ENCODE measurements at regions not wholly inside any gene's neighbourhood (a gene's known extent, or its start where the extent isn't known, plus 50 kb on each side); places are given as distances from the start of the nearest gene placed in this dataset.
A peak's percentile ranks its signal among the peaks of the same experiment; 100 is the strongest.

DNA sequence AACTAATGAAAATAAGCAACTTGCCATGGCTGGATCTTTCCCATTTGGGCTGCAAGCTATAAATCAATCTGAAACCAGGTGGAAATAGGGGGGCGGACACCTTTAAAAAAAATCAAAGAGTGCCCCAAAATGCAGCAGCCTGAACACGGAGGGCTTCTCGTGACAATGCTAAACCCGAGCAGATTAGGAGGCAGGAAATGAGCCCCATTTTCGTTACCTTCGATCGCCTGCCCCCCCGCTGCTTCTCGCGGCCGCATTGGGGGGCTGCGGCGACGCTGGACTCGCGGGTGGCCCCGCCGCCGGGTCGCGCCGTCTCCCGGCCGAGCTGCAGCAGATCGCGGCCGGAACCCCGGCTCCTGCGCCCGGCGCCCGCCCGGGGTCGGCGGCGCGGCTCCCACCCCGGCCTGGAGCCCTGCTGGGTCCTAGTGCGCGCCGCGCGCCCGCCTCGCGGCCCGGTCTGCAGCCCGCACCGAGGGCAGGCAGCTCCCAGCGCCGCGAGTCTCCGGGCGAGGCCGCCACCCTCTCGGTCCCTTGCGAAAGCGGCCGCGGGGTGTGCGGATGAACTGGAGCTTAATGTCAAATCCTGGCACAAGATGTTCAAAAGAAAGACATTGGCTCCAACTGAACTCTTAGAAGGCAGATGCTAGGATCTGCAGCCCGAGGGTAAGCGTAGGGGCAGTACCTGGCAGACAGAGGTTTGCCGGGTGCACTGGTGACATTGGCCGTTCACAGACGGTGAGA is 201.9 kb upstream of the FOXN3 start:
- H3K27ac ChIP-seq (ENCODE audit: low read depth, low read length, poor library complexity, severe bottlenecking) = peak overlapping the region; percentile 35

DNA sequence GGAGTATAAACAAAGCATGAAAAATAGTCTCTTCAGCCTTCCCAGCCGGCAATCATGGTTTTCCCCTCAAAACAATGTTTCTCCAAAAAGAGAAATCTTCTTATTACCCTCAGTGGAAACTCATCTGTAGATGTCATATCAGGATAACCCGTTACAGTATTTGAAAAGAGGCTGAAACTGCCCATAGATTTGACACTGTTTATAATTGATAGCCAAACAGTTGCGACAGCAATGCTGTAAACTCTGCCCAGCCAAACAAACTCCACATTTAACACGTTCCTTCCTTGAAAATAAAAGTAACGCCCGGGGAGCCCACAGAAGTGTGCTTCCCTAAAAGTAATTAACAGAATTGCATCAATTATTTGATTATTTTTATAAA is 201.3 kb upstream of the FOXN3 start:
- TSS peak; percentile 35 for BruUV-seq (replicated peaks)
- Histone ChIP-seq H3K4me3 (ENCODE audit: low read depth, low read length, poor library complexity, severe bottlenecking) (peak overlapping the region; percentile 74), H3K36me3 (ENCODE audit: insufficient read depth, low read length, poor library complexity, severe bottlenecking) (no peaks in the 10 kb centered on the region), H3K27ac (ENCODE audit: low read depth, low read length, poor library complexity, severe bottlenecking) (peak overlapping the region; percentile 35), H3K9me3 (ENCODE audit: low read depth, low read length, poor library complexity, severe bottlenecking) (no peaks in the 10 kb centered on the region), H3K27me3 (replicated peaks; ENCODE audit: insufficient read depth, low read depth, low read length, poor library complexity) (no peaks in the 10 kb centered on the region), H3K4me1 (ENCODE audit: insufficient read depth, low read length, poor library complexity, severe bottlenecking) (peaks cover 30% of the 10 kb centered on the region)
- ChIA-PET POLR2A (ENCODE audit: low non-redundant PET) (no interaction called here), CTCF (no interaction called here)
- DNase-seq (ENCODE audit: low spot score) = peak; percentile 3
- intact Hi-C loops (cut with micrococcal nuclease; ENCODE audit: unreplicated experiment) = no loop called here
- TF ChIP-seq, protein P1, sequence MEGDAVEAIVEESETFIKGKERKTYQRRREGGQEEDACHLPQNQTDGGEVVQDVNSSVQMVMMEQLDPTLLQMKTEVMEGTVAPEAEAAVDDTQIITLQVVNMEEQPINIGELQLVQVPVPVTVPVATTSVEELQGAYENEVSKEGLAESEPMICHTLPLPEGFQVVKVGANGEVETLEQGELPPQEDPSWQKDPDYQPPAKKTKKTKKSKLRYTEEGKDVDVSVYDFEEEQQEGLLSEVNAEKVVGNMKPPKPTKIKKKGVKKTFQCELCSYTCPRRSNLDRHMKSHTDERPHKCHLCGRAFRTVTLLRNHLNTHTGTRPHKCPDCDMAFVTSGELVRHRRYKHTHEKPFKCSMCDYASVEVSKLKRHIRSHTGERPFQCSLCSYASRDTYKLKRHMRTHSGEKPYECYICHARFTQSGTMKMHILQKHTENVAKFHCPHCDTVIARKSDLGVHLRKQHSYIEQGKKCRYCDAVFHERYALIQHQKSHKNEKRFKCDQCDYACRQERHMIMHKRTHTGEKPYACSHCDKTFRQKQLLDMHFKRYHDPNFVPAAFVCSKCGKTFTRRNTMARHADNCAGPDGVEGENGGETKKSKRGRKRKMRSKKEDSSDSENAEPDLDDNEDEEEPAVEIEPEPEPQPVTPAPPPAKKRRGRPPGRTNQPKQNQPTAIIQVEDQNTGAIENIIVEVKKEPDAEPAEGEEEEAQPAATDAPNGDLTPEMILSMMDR (conservative IDR thresholded peaks at IDR 0.05; ENCODE audit: low read depth, low read length) = no peak
- no peak for TF ChIP-seq EZH2 (IDR thresholded peaks at IDR 0.05; ENCODE audit: borderline replicate concordance, low read depth, low read length, poor library complexity, severe bottlenecking)

More for the DNA sequence above, 201.9 kb upstream of the FOXN3 start:
- Histone ChIP-seq H3K36me3 (ENCODE audit: insufficient read depth, low read length, poor library complexity, severe bottlenecking) (no peaks in the 10 kb centered on the region), H3K27me3 (replicated peaks; ENCODE audit: insufficient read depth, low read depth, low read length, poor library complexity) (no peaks in the 10 kb centered on the region), H3K9me3 (ENCODE audit: low read depth, low read length, poor library complexity, severe bottlenecking) (no peaks in the 10 kb centered on the region), H3K4me1 (ENCODE audit: insufficient read depth, low read length, poor library complexity, severe bottlenecking) (peaks cover 30% of the 10 kb centered on the region), H3K4me3 (ENCODE audit: low read depth, low read length, poor library complexity, severe bottlenecking) (peak overlapping the region; percentile 74)
- TF ChIP-seq, protein P1 (conservative IDR thresholded peaks at IDR 0.05; ENCODE audit: low read depth, low read length) = no peak
- CTCF ChIA-PET = no interaction called here
- intact Hi-C loops (cut with micrococcal nuclease; ENCODE audit: unreplicated experiment) = no loop called here
- peak; percentile 70 for DNase-seq (ENCODE audit: low spot score)
- POLR2A ChIA-PET (ENCODE audit: low non-redundant PET) = no interaction called here
- BruUV-seq (replicated peaks) = no TSS peak

DNA sequence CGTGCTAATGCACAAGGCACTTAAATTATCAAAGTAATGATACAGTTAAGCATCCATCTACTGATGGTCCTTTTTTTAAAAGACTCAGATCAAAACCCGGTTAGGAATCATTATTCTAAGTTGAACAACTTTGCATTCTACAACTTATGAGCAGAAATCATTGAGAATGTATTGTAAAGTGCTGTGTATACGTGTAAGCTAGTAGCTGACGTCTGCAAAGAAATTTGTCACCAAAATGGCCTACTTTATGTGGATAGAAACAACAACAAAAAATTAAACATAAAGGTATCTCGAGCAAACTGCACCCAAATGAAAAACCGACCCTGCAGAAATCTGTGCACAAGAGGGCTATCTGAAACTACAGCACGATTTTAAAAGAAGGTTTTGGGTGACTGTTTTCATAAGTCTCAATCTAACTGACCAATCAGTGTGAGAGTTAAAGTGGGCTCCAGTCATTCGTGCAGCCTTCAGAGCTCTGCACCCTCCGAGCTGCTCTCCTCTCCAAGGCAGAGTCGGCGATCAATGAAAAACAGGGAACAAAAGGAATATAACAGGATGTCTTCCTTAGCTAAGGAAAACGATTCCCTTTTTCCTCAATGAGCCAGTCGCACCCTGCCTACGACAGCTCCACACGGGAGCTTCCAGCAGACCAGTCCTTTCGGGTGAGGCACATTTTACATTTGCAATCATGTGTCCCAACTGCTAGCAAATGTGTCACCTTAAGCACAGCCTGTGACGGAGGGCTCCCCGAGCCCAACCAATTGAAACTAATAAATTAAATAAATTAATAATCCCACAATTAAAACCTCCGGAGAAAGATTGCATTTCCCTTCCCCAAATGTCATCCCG is 200.7 kb upstream of the FOXN3 start:
- intact Hi-C loops (cut with micrococcal nuclease; ENCODE audit: unreplicated experiment) = no loop called here
- peaks cover 30% of the 10 kb centered on the region for H3K4me1 ChIP-seq (ENCODE audit: insufficient read depth, low read length, poor library complexity, severe bottlenecking)
- no TSS peak for BruUV-seq (replicated peaks)
- ChIA-PET CTCF (no interaction called here), POLR2A (ENCODE audit: low non-redundant PET) (no interaction called here)
- H3K9me3 ChIP-seq (ENCODE audit: low read depth, low read length, poor library complexity, severe bottlenecking) = no peaks in the 10 kb centered on the region
- TF ChIP-seq EZH2 (IDR thresholded peaks at IDR 0.05; ENCODE audit: borderline replicate concordance, low read depth, low read length, poor library complexity, severe bottlenecking) = no peak
- TF ChIP-seq, protein P1 (conservative IDR thresholded peaks at IDR 0.05; ENCODE audit: low read depth, low read length) = no peak
- DNase-seq (ENCODE audit: low spot score) = peak; percentile 23
- peak overlapping the region; percentile 74 for H3K4me3 ChIP-seq (ENCODE audit: low read depth, low read length, poor library complexity, severe bottlenecking)
- peak overlapping the region; percentile 35 for H3K27ac ChIP-seq (ENCODE audit: low read depth, low read length, poor library complexity, severe bottlenecking)
- no peaks in the 10 kb centered on the region for H3K27me3 ChIP-seq (replicated peaks; ENCODE audit: insufficient read depth, low read depth, low read length, poor library complexity)
- H3K36me3 ChIP-seq (ENCODE audit: insufficient read depth, low read length, poor library complexity, severe bottlenecking) = no peaks in the 10 kb centered on the region
